HepG2 (cell line): ENCODE measurements at regions not wholly inside any gene's neighbourhood (a gene's known extent, or its start where the extent isn't known, plus 50 kb on each side); places are given as distances from the start of the nearest gene placed in this dataset.

Experiments used
- ATAC-seq: fragments of 200-7000 bp; cut with Tn5 transposase; 3 replicates; pipeline ENCODE4 v1.9.1; 2020; ENCODE audit warnings: mild to moderate bottlenecking, moderate library complexity
- BruUV-seq: library from RNA; stranded (reverse); fragments of 400-500 nt; replicated peaks from 2 replicates; lab custom pipeline; 2021; lab: Mats Ljungman, UMichigan
- CTCF ChIA-PET: fragments of 300-600 bp; formaldehyde crosslinking; extraction: SDS; loops from one replicate; lab custom pipeline; 2021; ENCODE audit warnings: low total read pairs, inconsistent platforms, low intra/inter-chr PET ratio; lab: Yijun Ruan, JAX
- POLR2A ChIA-PET: fragments of 350-600 bp; sonication (Branson Sonifier 250); formaldehyde crosslinking; loops from one replicate; lab custom pipeline; 2020; ENCODE audit warnings: antibody characterized with exemption, inconsistent platforms; lab: Yijun Ruan, JAX
- DNase-seq: peaks from one replicate; pipeline ENCODE4 v3.0.0-alpha.2; 2015; ENCODE audit warnings: low spot score
- FAIRE-seq: peaks from 3 replicates; lab custom pipeline; 2011; peaks lifted over from hg19 to GRCh38; lab: Jason Lieb, UNC
- H2AFZ ChIP-seq: one replicate; pipeline ENCODE4 v1.6.1; 2011; ENCODE audit warnings: low read length, inconsistent platforms
- H3K27ac ChIP-seq: fragments of 300-600 bp; 3 replicates; pipeline ENCODE4 v1.8.0; 2011; ENCODE audit warnings: mixed run types, mild to moderate bottlenecking, mixed read lengths, low read length, inconsistent platforms; ENCODE audit not compliant: insufficient read depth; ENCODE audit errors: extremely low read length
- H3K27me3 ChIP-seq, 2 experiments: fragments of 200-600 bp in 1 of 2; 2 replicates in 1 of 2; 3 replicates in 1 of 2; pipeline versions ENCODE4 v1.6.0 to v1.8.0; 2011; ENCODE audit warnings: low read length in 2 of 2, mild to moderate bottlenecking in 2 of 2, moderate library complexity in 2 of 2, inconsistent platforms in 1 of 2; ENCODE audit not compliant: insufficient read depth in 2 of 2, control insufficient read depth in 1 of 2
- H3K36me3 ChIP-seq, 2 experiments: fragments of 200-600 bp in 1 of 2; replicated peaks in 1 of 2; 2 replicates in 1 of 2; 3 replicates in 1 of 2; pipeline versions ENCODE4 v1.5.1 to v1.8.0; 2011; ENCODE audit warnings: low read length in 2 of 2, inconsistent platforms in 1 of 2; ENCODE audit not compliant: insufficient read depth in 2 of 2, control insufficient read depth in 1 of 2
- H3K4me1 ChIP-seq: 2 replicates; pipeline ENCODE4 v1.5.1; 2012; ENCODE audit warnings: low read length, inconsistent platforms; ENCODE audit not compliant: insufficient read depth
- H3K4me2 ChIP-seq: 2 replicates; pipeline ENCODE4 v1.6.0; 2011; ENCODE audit warnings: low read depth, low read length, inconsistent platforms
- H3K4me3 ChIP-seq, 3 experiments: fragments of 200-600 bp in 1 of 3; sonication (generic), shearing (Covaris generic) in 1 of 3; replicated peaks in 1 of 3; 2 replicates each; pipeline ENCODE4 v1.5.1; 2011 to 2016; ENCODE audit warnings: low read length in 3 of 3, inconsistent platforms in 2 of 3, low read depth in 2 of 3, mild to moderate bottlenecking in 2 of 3, control low read depth in 1 of 3, mixed read lengths in 1 of 3; ENCODE audit not compliant: insufficient read depth in 1 of 3
- H3K79me2 ChIP-seq: one replicate; pipeline ENCODE4 v1.6.1; 2011; ENCODE audit warnings: low read length, inconsistent platforms; ENCODE audit not compliant: insufficient read depth
- H3K9ac ChIP-seq: 2 replicates; pipeline ENCODE4 v1.6.0; 2011; ENCODE audit warnings: mild to moderate bottlenecking, low read depth, low read length, inconsistent platforms; ENCODE audit not compliant: insufficient read depth
- H3K9me3 ChIP-seq: 2 replicates; pipeline ENCODE4 v1.5.1; 2012; ENCODE audit warnings: mild to moderate bottlenecking, low read length
- H4K20me1 ChIP-seq: 2 replicates; pipeline ENCODE4 v1.6.0; 2011; ENCODE audit warnings: inconsistent platforms, mild to moderate bottlenecking, low read length, moderate library complexity; ENCODE audit not compliant: insufficient read depth
- DBP ChIP-seq: sonication (generic); formaldehyde crosslinking; IDR thresholded peaks from 2 replicates; pipeline ENCODE4 v1.4.0; 2020; ENCODE audit warnings: missing genetic modification reagents; ENCODE audit errors: not compliant biosample characterization
- ELF3 ChIP-seq: IDR thresholded peaks from 2 replicates; pipeline ENCODE4 v1.6.1; 2016; ENCODE audit warnings: missing genetic modification reagents, missing compliant biosample characterization
- GATAD2A ChIP-seq: IDR thresholded peaks from 2 replicates; pipeline ENCODE4 v1.6.1; 2016
- MED1 ChIP-seq: sonication (generic); formaldehyde crosslinking; IDR thresholded peaks from 2 replicates; pipeline ENCODE4 v1.4.0; 2020; ENCODE audit warnings: missing genetic modification reagents
- NFATC3 ChIP-seq: sonication (generic); formaldehyde crosslinking; IDR thresholded peaks from 2 replicates; pipeline ENCODE4 v1.5.1; 2020; ENCODE audit warnings: mild to moderate bottlenecking, missing genetic modification reagents
- PCBP1 ChIP-seq: fragments of 200-400 bp; formaldehyde crosslinking; IDR thresholded peaks from 2 replicates; pipeline ENCODE4 v1.6.1; 2017; ENCODE audit warnings: mild to moderate bottlenecking, low read depth, low read length, borderline replicate concordance
- SOX5 ChIP-seq: IDR thresholded peaks from 2 replicates; pipeline ENCODE4 v1.6.1; 2016; ENCODE audit warnings: borderline replicate concordance
- SP1 ChIP-seq, 2 experiments: fragments of 450-650 bp in 1 of 2; sonication (generic) in 1 of 2; formaldehyde crosslinking in 1 of 2; IDR thresholded peaks; 2 replicates each; pipeline versions ENCODE4 v1.4.0 to v1.6.1; 2016 to 2020; ENCODE audit warnings: missing genetic modification reagents in 1 of 2
- TCF7 ChIP-seq: sonication (generic); IDR thresholded peaks from 2 replicates; pipeline ENCODE4 v1.6.1; 2016; ENCODE audit warnings: antibody characterized with exemption, low read depth
- THYN1 ChIP-seq: sonication (generic); formaldehyde crosslinking; IDR thresholded peaks from 2 replicates; pipeline ENCODE4 v1.8.1; 2023; ENCODE audit warnings: low read depth, mild to moderate bottlenecking, moderate library complexity, missing genetic modification reagents, borderline replicate concordance
- ZBTB26 ChIP-seq: IDR thresholded peaks from 2 replicates; pipeline ENCODE4 v1.6.1; 2016; ENCODE audit warnings: missing compliant biosample characterization, missing genetic modification reagents, borderline replicate concordance
- ZKSCAN5 ChIP-seq: sonication (generic); formaldehyde crosslinking; IDR thresholded peaks from 2 replicates; pipeline ENCODE4 v1.5.1; 2020; ENCODE audit warnings: mild to moderate bottlenecking, missing genetic modification reagents
- ZNF510 ChIP-seq: sonication (generic); formaldehyde crosslinking; IDR thresholded peaks from 2 replicates; pipeline ENCODE4 v1.4.0; 2020; ENCODE audit warnings: low read depth, mild to moderate bottlenecking, missing genetic modification reagents
- ZNF547 ChIP-seq: sonication (generic); formaldehyde crosslinking; IDR thresholded peaks from 2 replicates; pipeline ENCODE4 v1.5.1; 2020; ENCODE audit warnings: mild to moderate bottlenecking, missing genetic modification reagents
- ZNF564 ChIP-seq: sonication (generic); formaldehyde crosslinking; IDR thresholded peaks from 2 replicates; pipeline ENCODE4 v1.8.1; 2023; ENCODE audit warnings: mild to moderate bottlenecking, missing genetic modification reagents
- ZNF713 ChIP-seq: sonication (generic); formaldehyde crosslinking; IDR thresholded peaks from 2 replicates; pipeline ENCODE4 v1.4.0; 2020; ENCODE audit warnings: mild to moderate bottlenecking, missing genetic modification reagents
- WGBS: methylation state at CpG from one replicate; pipeline ENCODE4 v1.1.6; 2017; ENCODE audit warnings: low lambda C conversion rate; 5-methylcytosine and 5-hydroxymethylcytosine counted together
- in situ Hi-C: cut with HindIII; loops from 2 replicates; pipeline ENCODE4 v1.10.0; 2017; ENCODE audit warnings: low pct_unique_long_range_greater_than_20kb; ENCODE audit not compliant: extremely low pct_ligation_motif_present
- intact Hi-C: fragments of 100-400 bp; cut with micrococcal nuclease; formaldehyde crosslinking; loops from one replicate; pipeline ENCODE4 v1.10.0; 2022; ENCODE audit not compliant: unreplicated experiment

GRCh38 chr15:66945286-66945685 lies 120.1 kb upstream of the SMAD3 start:
- no TSS peak for BruUV-seq
- H3K27ac ChIP-seq: no peak overlapping the region
- no CpG with 5 or more reads among the region's 3 CpGs for WGBS
- intact Hi-C loops (loop anchor here (5.0 kb wide), 1 partner anchor 162 kb away; no protein-coding TSS in a partner anchor), in situ Hi-C loops (loop anchor here (5.0 to 25.0 kb wide), 4 partner anchors 117 to 890 kb away; no protein-coding TSS in a partner anchor)
- peaks cover 48% of the 10 kb centered on the region for H3K4me1 ChIP-seq
- ChIA-PET CTCF (interaction anchor here (2.5 kb wide), 1 partner anchor 359 kb away, joined by 33 read pairs; no protein-coding TSS in a partner anchor), POLR2A (interaction anchor here (1.4 kb wide), 1 partner anchor 13 kb away, joined by 4 read pairs; no protein-coding TSS in a partner anchor)
- FAIRE-seq (no peak), ATAC-seq (no peak), DNase-seq (no peak)
- H3K9me3 ChIP-seq: no peaks in the 10 kb centered on the region
- H3K79me2 ChIP-seq: no peaks in the 10 kb centered on the region
- peaks cover 1 to 30% of the 10 kb centered on the region in 2 experiments; a peak in 4 of 5 replicates for H3K27me3 ChIP-seq
- no peaks in the 10 kb centered on the region for H4K20me1 ChIP-seq
- TF ChIP-seq ELF3: no peak
- TF ChIP-seq ZNF510 (CRISPR knock-in tag): no peak
- no peak for TF ChIP-seq PCBP1
- TF ChIP-seq GATAD2A (CRISPR knock-in tag): no peak
- TF ChIP-seq SOX5: no peak
- TF ChIP-seq ZKSCAN5 (CRISPR knock-in tag): no peak
- no peak for TF ChIP-seq DBP (CRISPR knock-in tag)
- TF ChIP-seq ZBTB26: no peak
- TF ChIP-seq THYN1 (CRISPR knock-in tag): no peak
- TF ChIP-seq TCF7: no peak
- TF ChIP-seq SP1 (IDR thresholded peaks at IDR 0.05): no peak
- no peak for TF ChIP-seq SP1 (CRISPR knock-in tag; IDR thresholded peaks at IDR 0.05)
- no peak for TF ChIP-seq MED1 (CRISPR knock-in tag)
- TF ChIP-seq ZNF564: no peak
- no peak for TF ChIP-seq ZNF713 (CRISPR knock-in tag)
- no peak for TF ChIP-seq NFATC3
- TF ChIP-seq ZNF547 (CRISPR knock-in tag): no peak
- H2AFZ ChIP-seq: no peak overlapping the region
- H3K36me3 ChIP-seq: no peaks in the 10 kb centered on the region
- H3K4me2 ChIP-seq: no peak overlapping the region
- H3K4me3 ChIP-seq: no peak overlapping the region
- no peak overlapping the region for H3K9ac ChIP-seq
